Left ventricle myocardium inferior (tissue), 1 donor: ENCODE measurements at regions not wholly inside any gene's neighbourhood (a gene's known extent, or its start where the extent isn't known, plus 50 kb on each side); places are given as distances from the start of the nearest gene placed in this dataset.
A peak's percentile ranks its signal among the peaks of the same experiment; 100 is the strongest.

ENCODE experiments used
- DNase-seq: peaks from one replicate; pipeline ENCODE4 v3.0.0-alpha.2; 2020
- H3K27ac ChIP-seq: fragments of 200-600 bp; replicated peaks from 2 replicates; pipeline ENCODE4 v1.8.0; 2021
- H3K27me3 ChIP-seq: fragments of 200-600 bp; 2 replicates; pipeline ENCODE4 v1.8.0; 2021; ENCODE audit warnings: low read depth
- H3K36me3 ChIP-seq: fragments of 200-600 bp; 2 replicates; pipeline ENCODE4 v1.8.0; 2021
- H3K4me1 ChIP-seq: fragments of 200-600 bp; 2 replicates; pipeline ENCODE4 v1.8.0; 2021
- H3K4me3 ChIP-seq: fragments of 200-600 bp; 2 replicates; pipeline ENCODE4 v1.8.0; 2021; ENCODE audit warnings: mild to moderate bottlenecking, moderate library complexity
- H3K9me3 ChIP-seq: fragments of 200-600 bp; replicated peaks from 2 replicates; pipeline ENCODE4 v1.8.0; 2021
- CTCF ChIP-seq: fragments of 200-600 bp; IDR thresholded peaks from 2 replicates; pipeline ENCODE4 v1.8.0; 2021; ENCODE audit warnings: antibody characterized with exemption, mild to moderate bottlenecking, borderline replicate concordance
- intact Hi-C: fragments of 100-400 bp; cut with micrococcal nuclease; formaldehyde crosslinking; loops from one replicate; pipeline ENCODE4 v1.11.0; 2022
- donor health status: DM: no; HTN: yes; CAD: no; lungs with severe emphysema.

- Histone ChIP-seq H3K4me3 (no peak overlapping the region), H3K4me1 (no peaks in the 10 kb centered on the region), H3K27ac (no peak overlapping the region), H3K9me3 (peaks cover 28% of the 10 kb centered on the region), H3K27me3 (no peaks in the 10 kb centered on the region), H3K36me3 (no peaks in the 10 kb centered on the region)
- TF ChIP-seq CTCF = no peak
- no peak for DNase-seq
- intact Hi-C loops = no loop called here
Observed at GRCh38 chr2:6685447-6685846, 180.3 kb downstream of the CMPK2 start.

DNA sequence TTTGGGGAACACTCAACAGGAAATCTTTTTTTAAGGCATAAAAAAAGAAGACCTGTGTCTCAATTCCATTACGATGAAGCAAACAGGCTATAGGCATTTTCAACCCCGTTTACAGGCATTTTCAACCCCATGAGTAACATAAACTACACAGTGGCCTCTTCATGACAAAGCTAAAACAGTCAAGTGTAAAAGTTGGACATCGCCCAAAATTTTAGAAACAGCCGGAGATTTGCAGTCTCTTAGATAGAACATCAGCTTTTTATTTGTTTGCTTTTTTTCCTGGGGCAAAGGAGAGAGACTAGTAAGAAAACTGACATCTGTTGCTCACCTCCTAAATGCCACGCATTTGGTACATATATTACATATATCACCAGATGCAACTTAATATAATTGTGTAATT, 173.7 kb downstream of the CMPK2 start:
- no peak for TF ChIP-seq CTCF

DNA sequence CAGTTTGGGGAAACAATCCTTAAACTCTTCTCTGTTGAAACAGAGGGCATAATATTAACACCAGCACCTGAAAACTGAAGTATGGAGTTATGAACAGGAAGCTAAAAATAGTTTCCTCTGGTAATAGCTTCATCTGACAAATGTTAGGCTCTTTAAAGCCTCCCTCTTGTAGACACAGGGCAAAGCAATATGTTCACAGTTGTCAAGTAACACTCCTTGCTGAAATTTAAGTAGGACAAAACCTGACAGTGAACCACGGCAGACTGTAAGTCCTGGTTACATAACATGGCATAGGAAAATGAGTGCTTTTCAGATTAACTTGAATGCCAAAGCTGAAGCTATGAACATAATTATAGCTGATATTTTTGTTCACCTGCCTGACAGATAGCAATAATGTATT, 172.9 kb downstream of the CMPK2 start:
- H3K4me3 ChIP-seq = no peak overlapping the region
- H3K27me3 ChIP-seq = no peaks in the 10 kb centered on the region
- H3K4me1 ChIP-seq = peaks cover 37% of the 10 kb centered on the region
- H3K36me3 ChIP-seq = no peaks in the 10 kb centered on the region
- H3K9me3 ChIP-seq = peaks cover 8% of the 10 kb centered on the region
- peak overlapping the region; percentile 77 for H3K27ac ChIP-seq
- no peak for DNase-seq
- intact Hi-C loops = no loop called here
- TF ChIP-seq CTCF = no peak

More for the DNA sequence above, 173.7 kb downstream of the CMPK2 start:
- Histone ChIP-seq H3K27ac (no peak overlapping the region), H3K4me3 (no peak overlapping the region), H3K36me3 (no peaks in the 10 kb centered on the region), H3K4me1 (peaks cover 37% of the 10 kb centered on the region), H3K9me3 (peaks cover 15% of the 10 kb centered on the region), H3K27me3 (no peaks in the 10 kb centered on the region)
- intact Hi-C loops = no loop called here
- DNase-seq = no peak

- intact Hi-C loops = no loop called here
- H3K4me1 ChIP-seq = peaks cover 37% of the 10 kb centered on the region
- no peak overlapping the region for H3K4me3 ChIP-seq
- no peaks in the 10 kb centered on the region for H3K9me3 ChIP-seq
- peak overlapping the region; percentile 77 for H3K27ac ChIP-seq
- no peak for TF ChIP-seq CTCF
- H3K27me3 ChIP-seq = no peaks in the 10 kb centered on the region
- DNase-seq = peak; percentile 33
- H3K36me3 ChIP-seq = no peaks in the 10 kb centered on the region
Observed at GRCh38 chr2:6694555-6694954, 171.2 kb downstream of the CMPK2 start.

GRCh38 chr2:6700335-6700734, 165.4 kb downstream of the CMPK2 start:
- peaks cover 5% of the 10 kb centered on the region for H3K4me1 ChIP-seq
- no peak for TF ChIP-seq CTCF
- intact Hi-C loops = no loop called here
- H3K27ac ChIP-seq = no peak overlapping the region
- no peak overlapping the region for H3K4me3 ChIP-seq
- no peaks in the 10 kb centered on the region for H3K27me3 ChIP-seq
- H3K9me3 ChIP-seq = peaks cover 24% of the 10 kb centered on the region
- no peak for DNase-seq
- H3K36me3 ChIP-seq = no peaks in the 10 kb centered on the region

DNA sequence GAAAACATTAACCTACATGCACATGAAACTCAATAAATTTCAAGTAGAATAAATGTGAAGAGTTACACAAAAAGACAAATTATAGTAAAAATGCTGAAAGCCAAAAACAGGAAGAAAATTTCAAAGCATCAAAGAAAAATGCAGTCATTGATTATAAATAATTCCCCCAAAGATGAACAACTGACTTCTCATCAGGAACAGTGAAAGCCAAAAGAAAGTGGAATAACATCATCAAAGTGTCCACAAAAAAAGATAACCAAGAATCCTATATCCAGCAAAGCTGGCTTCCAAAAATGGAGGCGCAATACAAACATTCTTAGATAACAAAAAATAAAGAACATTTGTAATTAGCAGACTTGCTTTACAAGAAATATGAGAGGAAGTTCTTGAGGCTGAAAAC, 161.6 kb downstream of the CMPK2 start:
- no peak for TF ChIP-seq CTCF
- Histone ChIP-seq H3K27me3 (no peaks in the 10 kb centered on the region), H3K36me3 (no peaks in the 10 kb centered on the region), H3K4me1 (no peaks in the 10 kb centered on the region), H3K4me3 (no peak overlapping the region), H3K9me3 (peaks cover 35% of the 10 kb centered on the region), H3K27ac (no peak overlapping the region)
- intact Hi-C loops = no loop called here
- no peak for DNase-seq
